ENCODE measurements at regions not wholly inside any gene's neighbourhood (a gene's known extent, or its start where the extent isn't known, plus 50 kb on each side); places are given as distances from the start of the nearest gene placed in this dataset.

DNA sequence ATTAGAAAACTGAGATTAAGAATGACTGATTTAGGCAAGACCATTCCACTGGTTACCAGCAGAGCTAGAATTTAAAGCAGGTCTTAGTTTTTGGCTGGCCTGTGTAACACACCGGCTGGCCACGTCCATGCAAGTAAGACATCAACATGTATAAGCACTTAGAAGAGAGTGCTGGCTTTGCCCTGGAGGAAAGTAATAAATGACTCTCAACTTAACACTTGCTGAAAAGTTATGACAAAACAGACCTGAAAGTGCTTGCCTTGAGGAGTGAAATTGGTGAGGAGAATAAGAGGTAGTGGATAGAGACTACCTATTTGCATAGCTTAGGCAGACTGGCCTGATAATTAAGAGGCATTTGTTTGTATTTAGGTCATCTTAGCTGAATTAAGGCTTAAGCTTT, 165.7 kb upstream of the KCNJ3 start:
- Histone ChIP-seq H3K36me3 (ENCODE audit: control insufficient read depth, insufficient read depth, low read length) (no peaks in the 10 kb centered on the region), H3K79me2 (ENCODE audit: control insufficient read depth, insufficient read depth, low read length) (no peaks in the 10 kb centered on the region), H3K4me3 (no peak overlapping the region), H3K9ac (ENCODE audit: insufficient read depth in 1 of 2, low read depth in 2 of 2, low read length in 2 of 2) (no peak overlapping the region), H3K4me2 (ENCODE audit: insufficient read depth, low read length) (no peak overlapping the region), H3K9me3 (replicated peaks; ENCODE audit: control insufficient read depth, insufficient read depth, low read depth, low read length) (no peaks in the 10 kb centered on the region; the same call in 1 of the 2 replicates), H3K27ac (ENCODE audit: extremely low read depth, low read depth, low read length) (no peak overlapping the region), H2AFZ (ENCODE audit: low read depth, low read length) (no peak overlapping the region), H3K27me3 (ENCODE audit: control insufficient read depth in 2 of 2, insufficient read depth in 2 of 2, low read length in 2 of 2) (no peaks in the 10 kb centered on the region), H3K9me1 (ENCODE audit: control insufficient read depth, insufficient read depth, low read length) (no peaks in the 10 kb centered on the region), H3K4me1 (replicated peaks in 1 of 2; ENCODE audit: control insufficient read depth in 2 of 2, insufficient read depth in 2 of 2, low read length in 2 of 2) (no peaks in the 10 kb centered on the region), H4K20me1 (replicated peaks; ENCODE audit: control insufficient read depth, insufficient read depth, low read length) (no peaks in the 10 kb centered on the region)
- TF ChIP-seq FIP1L1 (IDR thresholded peaks at IDR 0.05; ENCODE audit: low read depth, low read length, poor library complexity, severe bottlenecking), result no peak
- no peak for ATAC-seq
- BruUV-seq (replicated peaks), result no TSS peak
- intact Hi-C loops (cut with micrococcal nuclease) (no loop called here), in situ Hi-C loops (cut with MboI) (no loop called here)
- ChIA-PET POLR2A (no interaction called here), CTCF (ENCODE audit: low intra/inter-chr PET ratio) (no interaction called here)
- no peak for DNase-seq (ENCODE audit: extremely low read depth in 1 of 4, low spot score in 3 of 4)
- 3% methylated on average over 2 of the region's 2 CpGs for whole genome bisulfite sequencing (ENCODE audit: insufficient coverage, low coverage, missing lambda C conversion rate)
- FAIRE-seq, result no peak

DNA sequence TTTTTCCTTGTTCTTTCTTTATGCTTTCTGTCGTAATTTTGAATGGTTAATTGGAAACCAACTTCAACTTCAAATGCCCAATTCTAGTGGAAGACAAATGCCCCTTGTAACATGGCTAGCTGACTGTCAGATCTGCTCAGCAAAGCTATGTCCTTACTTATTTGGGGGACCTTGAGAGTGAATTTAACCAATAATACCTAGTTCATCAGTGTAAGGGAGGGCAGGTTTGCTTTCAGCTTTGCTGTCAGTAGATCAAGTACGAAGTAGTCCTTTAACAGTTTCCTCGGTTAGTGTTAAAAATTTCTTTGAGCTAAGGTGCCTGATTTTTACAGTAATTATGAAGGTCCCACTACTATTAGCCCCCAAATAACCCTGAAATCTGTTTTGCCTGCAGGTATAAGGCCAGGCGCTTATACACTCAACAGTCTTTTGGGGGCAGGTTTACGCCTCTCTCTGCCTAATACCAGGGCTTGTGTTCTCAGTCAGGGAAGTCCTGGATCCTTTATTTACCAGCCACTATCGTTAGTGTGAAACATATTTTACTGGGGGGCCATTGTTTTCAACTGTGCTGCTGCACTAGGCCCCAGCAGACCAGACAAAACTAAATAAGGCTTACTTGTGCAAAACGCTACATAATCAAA, 165.1 kb upstream of the KCNJ3 start:
- ATAC-seq, result no peak
- H3K9ac ChIP-seq (ENCODE audit: insufficient read depth in 1 of 2, low read depth in 2 of 2, low read length in 2 of 2), result no peak overlapping the region
- H3K79me2 ChIP-seq (ENCODE audit: control insufficient read depth, insufficient read depth, low read length), result no peaks in the 10 kb centered on the region
- no TSS peak for BruUV-seq (replicated peaks)
- POLR2A ChIA-PET, result no interaction called here
- H3K4me3 ChIP-seq, result no peak overlapping the region
- CTCF ChIA-PET (ENCODE audit: low intra/inter-chr PET ratio), result no interaction called here
- no peak for DNase-seq (ENCODE audit: extremely low read depth in 1 of 4, low spot score in 3 of 4)
- no peak overlapping the region for H3K27ac ChIP-seq (ENCODE audit: extremely low read depth, low read depth, low read length)
- in situ Hi-C loops (cut with MboI), result no loop called here
- H3K9me1 ChIP-seq (ENCODE audit: control insufficient read depth, insufficient read depth, low read length), result no peaks in the 10 kb centered on the region
- H3K36me3 ChIP-seq (ENCODE audit: control insufficient read depth, insufficient read depth, low read length), result no peaks in the 10 kb centered on the region
- FAIRE-seq, result no peak
- no peaks in the 10 kb centered on the region for H4K20me1 ChIP-seq (replicated peaks; ENCODE audit: control insufficient read depth, insufficient read depth, low read length)
- 2% methylated on average over 7 of the region's 7 CpGs for WGBS (ENCODE audit: insufficient coverage, low coverage, missing lambda C conversion rate)
- no peak overlapping the region for H2AFZ ChIP-seq (ENCODE audit: low read depth, low read length)
- TF ChIP-seq SNIP1 (IDR thresholded peaks at IDR 0.05; ENCODE audit: low read depth) (no peak), KDM5B (IDR thresholded peaks at IDR 0.05; ENCODE audit: insufficient replicate concordance, low read depth, low read length) (no peak)
- H3K4me1 ChIP-seq (replicated peaks in 1 of 2; ENCODE audit: control insufficient read depth in 2 of 2, insufficient read depth in 2 of 2, low read length in 2 of 2), result no peaks in the 10 kb centered on the region
- no peak overlapping the region for H3K4me2 ChIP-seq (ENCODE audit: insufficient read depth, low read length)
- intact Hi-C loops (cut with micrococcal nuclease), result no loop called here
- no peaks in the 10 kb centered on the region for H3K9me3 ChIP-seq (replicated peaks; ENCODE audit: control insufficient read depth, insufficient read depth, low read depth, low read length)
- H3K27me3 ChIP-seq (ENCODE audit: control insufficient read depth in 2 of 2, insufficient read depth in 2 of 2, low read length in 2 of 2), result no peaks in the 10 kb centered on the region

Measured in K562 (cell line).